ENCODE measurements at regions not wholly inside any gene's neighbourhood (a gene's known extent, or its start where the extent isn't known, plus 50 kb on each side); places are given as distances from the start of the nearest gene placed in this dataset.
"Not testable (repeated sequence)": the region's sequence is repeated elsewhere in the genome, so short reads cannot be mapped to it uniquely, and the experiment has no call there.

GRCh38 chr9:124084087-124084486 is 72.5 kb downstream of the LHX2 start:
- H3K4me3 ChIP-seq (ENCODE audit: low read depth, low read length), result no peak overlapping the region
- H3K4me1 ChIP-seq (ENCODE audit: control insufficient read depth, insufficient read depth, low read length), result no peaks in the 10 kb centered on the region
- H3K27me3 ChIP-seq (ENCODE audit: control insufficient read depth, insufficient read depth, low read length), result no peaks in the 10 kb centered on the region
- H3K27ac ChIP-seq (ENCODE audit: low read depth, low read length), result no peak overlapping the region
- H3K9me3 ChIP-seq (ENCODE audit: control insufficient read depth, insufficient read depth, low read length), result no peaks in the 10 kb centered on the region
- H3K9ac ChIP-seq (ENCODE audit: low read depth, low read length), result no peak overlapping the region
- no peaks in the 10 kb centered on the region for H3K36me3 ChIP-seq (ENCODE audit: control insufficient read depth, insufficient read depth, low read length)

GRCh38 chr9:124087226-124087625 is 75.7 kb downstream of the LHX2 start:
- no peak overlapping the region for H3K4me3 ChIP-seq (ENCODE audit: low read depth, low read length)

GRCh38 chr9:124088476-124088837 is 76.9 kb downstream of the LHX2 start:
- Histone ChIP-seq H3K36me3 (ENCODE audit: control insufficient read depth, insufficient read depth, low read length) (no peaks in the 10 kb centered on the region), H3K4me3 (ENCODE audit: low read depth, low read length) (no peak overlapping the region), H3K4me1 (ENCODE audit: control insufficient read depth, insufficient read depth, low read length) (no peaks in the 10 kb centered on the region), H3K27me3 (ENCODE audit: control insufficient read depth, insufficient read depth, low read length) (no peaks in the 10 kb centered on the region), H3K9ac (ENCODE audit: low read depth, low read length) (no peak overlapping the region), H3K27ac (ENCODE audit: low read depth, low read length) (no peak overlapping the region), H3K9me3 (ENCODE audit: control insufficient read depth, insufficient read depth, low read length) (no peaks in the 10 kb centered on the region)

More at GRCh38 chr9:124087226-124087625, 75.7 kb downstream of the LHX2 start:
- Histone ChIP-seq H3K4me1 (ENCODE audit: control insufficient read depth, insufficient read depth, low read length) (no peaks in the 10 kb centered on the region), H3K27me3 (ENCODE audit: control insufficient read depth, insufficient read depth, low read length) (no peaks in the 10 kb centered on the region), H3K36me3 (ENCODE audit: control insufficient read depth, insufficient read depth, low read length) (no peaks in the 10 kb centered on the region), H3K27ac (ENCODE audit: low read depth, low read length) (no peak overlapping the region), H3K9me3 (ENCODE audit: control insufficient read depth, insufficient read depth, low read length) (no peaks in the 10 kb centered on the region), H3K9ac (ENCODE audit: low read depth, low read length) (no peak overlapping the region)

GRCh38 chr9:124089631-124090488 is 78.3 kb downstream of the LHX2 start:
- not testable (repeated sequence) for H3K4me3 ChIP-seq (ENCODE audit: low read depth, low read length); H3K4me1 ChIP-seq (ENCODE audit: control insufficient read depth, insufficient read depth, low read length); H3K27me3 ChIP-seq (ENCODE audit: control insufficient read depth, insufficient read depth, low read length); H3K36me3 ChIP-seq (ENCODE audit: control insufficient read depth, insufficient read depth, low read length); H3K9ac ChIP-seq (ENCODE audit: low read depth, low read length); H3K27ac ChIP-seq (ENCODE audit: low read depth, low read length); H3K9me3 ChIP-seq (ENCODE audit: control insufficient read depth, insufficient read depth, low read length)

GRCh38 chr9:124098141-124098905 is 86.8 kb downstream of the LHX2 start:
- no peak overlapping the region for H3K9ac ChIP-seq (ENCODE audit: low read depth, low read length)
- no peak overlapping the region for H3K27ac ChIP-seq (ENCODE audit: low read depth, low read length)
- H3K4me3 ChIP-seq (ENCODE audit: low read depth, low read length), result no peak overlapping the region
- H3K36me3 ChIP-seq (ENCODE audit: control insufficient read depth, insufficient read depth, low read length), result no peaks in the 10 kb centered on the region
- H3K9me3 ChIP-seq (ENCODE audit: control insufficient read depth, insufficient read depth, low read length), result no peaks in the 10 kb centered on the region
- no peaks in the 10 kb centered on the region for H3K4me1 ChIP-seq (ENCODE audit: control insufficient read depth, insufficient read depth, low read length)
- no peaks in the 10 kb centered on the region for H3K27me3 ChIP-seq (ENCODE audit: control insufficient read depth, insufficient read depth, low read length)

GRCh38 chr9:124099860-124100259 is 88.3 kb downstream of the LHX2 start:
- H3K4me3 ChIP-seq (ENCODE audit: low read depth, low read length), result no peak overlapping the region
- H3K27ac ChIP-seq (ENCODE audit: low read depth, low read length), result no peak overlapping the region
- H3K27me3 ChIP-seq (ENCODE audit: control insufficient read depth, insufficient read depth, low read length), result no peaks in the 10 kb centered on the region
- no peaks in the 10 kb centered on the region for H3K9me3 ChIP-seq (ENCODE audit: control insufficient read depth, insufficient read depth, low read length)
- H3K9ac ChIP-seq (ENCODE audit: low read depth, low read length), result no peak overlapping the region
- H3K4me1 ChIP-seq (ENCODE audit: control insufficient read depth, insufficient read depth, low read length), result no peaks in the 10 kb centered on the region
- H3K36me3 ChIP-seq (ENCODE audit: control insufficient read depth, insufficient read depth, low read length), result no peaks in the 10 kb centered on the region

GRCh38 chr9:124101215-124101968 is 89.8 kb downstream of the LHX2 start:
- H3K9ac ChIP-seq (ENCODE audit: low read depth, low read length), result no peak overlapping the region

GRCh38 chr9:124101969-124102345 is 90.4 kb downstream of the LHX2 start:
- no peak overlapping the region for H3K27ac ChIP-seq (ENCODE audit: low read depth, low read length)
- H3K27me3 ChIP-seq (ENCODE audit: control insufficient read depth, insufficient read depth, low read length), result no peaks in the 10 kb centered on the region
- no peak overlapping the region for H3K9ac ChIP-seq (ENCODE audit: low read depth, low read length)
- no peaks in the 10 kb centered on the region for H3K36me3 ChIP-seq (ENCODE audit: control insufficient read depth, insufficient read depth, low read length)
- no peaks in the 10 kb centered on the region for H3K9me3 ChIP-seq (ENCODE audit: control insufficient read depth, insufficient read depth, low read length)
- H3K4me3 ChIP-seq (ENCODE audit: low read depth, low read length), result no peak overlapping the region
- no peaks in the 10 kb centered on the region for H3K4me1 ChIP-seq (ENCODE audit: control insufficient read depth, insufficient read depth, low read length)

More at GRCh38 chr9:124101215-124101968, 89.8 kb downstream of the LHX2 start:
- H3K4me1 ChIP-seq (ENCODE audit: control insufficient read depth, insufficient read depth, low read length), result no peaks in the 10 kb centered on the region
- no peaks in the 10 kb centered on the region for H3K9me3 ChIP-seq (ENCODE audit: control insufficient read depth, insufficient read depth, low read length)
- H3K27ac ChIP-seq (ENCODE audit: low read depth, low read length), result no peak overlapping the region
- H3K36me3 ChIP-seq (ENCODE audit: control insufficient read depth, insufficient read depth, low read length), result no peaks in the 10 kb centered on the region
- H3K27me3 ChIP-seq (ENCODE audit: control insufficient read depth, insufficient read depth, low read length), result no peaks in the 10 kb centered on the region
- no peak overlapping the region for H3K4me3 ChIP-seq (ENCODE audit: low read depth, low read length)

- no peaks in the 10 kb centered on the region for H3K27me3 ChIP-seq (ENCODE audit: control insufficient read depth, insufficient read depth, low read length)
- H3K4me1 ChIP-seq (ENCODE audit: control insufficient read depth, insufficient read depth, low read length), result no peaks in the 10 kb centered on the region
- no peak overlapping the region for H3K4me3 ChIP-seq (ENCODE audit: low read depth, low read length)
- H3K9me3 ChIP-seq (ENCODE audit: control insufficient read depth, insufficient read depth, low read length), result no peaks in the 10 kb centered on the region
- H3K9ac ChIP-seq (ENCODE audit: low read depth, low read length), result no peak overlapping the region
- no peaks in the 10 kb centered on the region for H3K36me3 ChIP-seq (ENCODE audit: control insufficient read depth, insufficient read depth, low read length)
- H3K27ac ChIP-seq (ENCODE audit: low read depth, low read length), result no peak overlapping the region
Measured at GRCh38 chr9:124102363-124102762, 90.8 kb downstream of the LHX2 start.

- Histone ChIP-seq H3K27me3 (ENCODE audit: control insufficient read depth, insufficient read depth, low read length) (no peaks in the 10 kb centered on the region), H3K36me3 (ENCODE audit: control insufficient read depth, insufficient read depth, low read length) (no peaks in the 10 kb centered on the region), H3K9ac (ENCODE audit: low read depth, low read length) (no peak overlapping the region), H3K27ac (ENCODE audit: low read depth, low read length) (no peak overlapping the region), H3K9me3 (ENCODE audit: control insufficient read depth, insufficient read depth, low read length) (no peaks in the 10 kb centered on the region), H3K4me3 (ENCODE audit: low read depth, low read length) (no peak overlapping the region), H3K4me1 (ENCODE audit: control insufficient read depth, insufficient read depth, low read length) (no peaks in the 10 kb centered on the region)
Measured at GRCh38 chr9:124105266-124105665, 93.7 kb downstream of the LHX2 start.

- no peak overlapping the region for H3K4me3 ChIP-seq (ENCODE audit: low read depth, low read length)
- H3K9me3 ChIP-seq (ENCODE audit: control insufficient read depth, insufficient read depth, low read length), result no peaks in the 10 kb centered on the region
- no peak overlapping the region for H3K9ac ChIP-seq (ENCODE audit: low read depth, low read length)
- H3K36me3 ChIP-seq (ENCODE audit: control insufficient read depth, insufficient read depth, low read length), result no peaks in the 10 kb centered on the region
- H3K4me1 ChIP-seq (ENCODE audit: control insufficient read depth, insufficient read depth, low read length), result no peaks in the 10 kb centered on the region
- no peak overlapping the region for H3K27ac ChIP-seq (ENCODE audit: low read depth, low read length)
- no peaks in the 10 kb centered on the region for H3K27me3 ChIP-seq (ENCODE audit: control insufficient read depth, insufficient read depth, low read length)
Measured at GRCh38 chr9:124108216-124108615, 96.6 kb downstream of the LHX2 start.
